ENCODE measurements at regions not wholly inside any gene's neighbourhood (a gene's known extent, or its start where the extent isn't known, plus 50 kb on each side); places are given as distances from the start of the nearest gene placed in this dataset.

- no peak overlapping the region for H4K8ac ChIP-seq (ENCODE audit: extremely low read depth, insufficient read depth, low read length)
- no peak overlapping the region for H2BK5ac ChIP-seq (ENCODE audit: low read depth, low read length)
- ChIA-PET POLR2A (ENCODE audit: partially characterized antibody) (no interaction called here), CTCF (ENCODE audit: partially characterized antibody) (interaction anchor here (0.5 kb wide), 1 partner anchor 16 kb away, joined by 3 read pairs; no protein-coding TSS in a partner anchor)
- H2AK5ac ChIP-seq (ENCODE audit: low read depth, low read length), result no peak overlapping the region
- H2BK120ac ChIP-seq (replicated peaks; ENCODE audit: low read depth, low read length), result no peak overlapping the region
- DNase-seq (ENCODE audit: low read depth in 1 of 2, low spot score in 2 of 2), result no peak
- no peak overlapping the region for H2BK15ac ChIP-seq (ENCODE audit: low read length)
- H3K23ac ChIP-seq (ENCODE audit: insufficient read length), result no peak overlapping the region
- no peak overlapping the region for H3K4me3 ChIP-seq (ENCODE audit: extremely low read depth in 1 of 4, insufficient read depth in 2 of 4, low read depth in 3 of 4, low read length in 4 of 4)
- no peak overlapping the region for H3K27ac ChIP-seq (ENCODE audit: low read depth, low read length)
- peaks cover 4% of the 10 kb centered on the region; the same call in 1 of the 2 replicates for H3K23me2 ChIP-seq (ENCODE audit: low read depth, low read length)
- no peak overlapping the region for H3K14ac ChIP-seq (ENCODE audit: insufficient read length)
- WGBS, 2 experiments (ENCODE audit: extremely low coverage in 1 of 2, insufficient coverage in 1 of 2, insufficient read length in 1 of 2, insufficient replicate concordance in 2 of 2, low coverage in 1 of 2, low lambda C conversion rate in 2 of 2, missing lambda C conversion rate in 1 of 2), result 82% methylated on average over 1 of the region's 1 CpG; no CpG with 5 or more reads in 1 of the 2 experiments
- peaks cover 0 to 3% of the 10 kb centered on the region in 2 experiments for H4K20me1 ChIP-seq (replicated peaks in 1 of 2; ENCODE audit: control insufficient read depth in 1 of 2, insufficient read depth in 2 of 2, low read length in 2 of 2)
- no peak overlapping the region for H2BK12ac ChIP-seq (ENCODE audit: low read depth, low read length)
- no peak overlapping the region for H4K5ac ChIP-seq (ENCODE audit: insufficient read length, low read depth, low read length)
- no peak overlapping the region for H3K9ac ChIP-seq (replicated peaks in 1 of 4; ENCODE audit: extremely low read depth in 1 of 4, low read depth in 3 of 4, low read length in 3 of 4)
- H3K56ac ChIP-seq (replicated peaks; ENCODE audit: insufficient read length, low read depth, low read length), result no peak overlapping the region
- H3K36me3 ChIP-seq (ENCODE audit: control insufficient read depth in 2 of 4, insufficient read depth in 4 of 4, low read length in 3 of 4), result no peaks in the 10 kb centered on the region
- no peaks in the 10 kb centered on the region for H3K79me2 ChIP-seq (ENCODE audit: control insufficient read depth in 1 of 2, insufficient read depth in 2 of 2, low read length in 2 of 2)
- H3K79me1 ChIP-seq (ENCODE audit: low read depth, low read length), result no peaks in the 10 kb centered on the region
- H4K91ac ChIP-seq (replicated peaks; ENCODE audit: insufficient read length, low read length), result no peak overlapping the region
- H3K18ac ChIP-seq (ENCODE audit: extremely low read depth, low read length), result no peak overlapping the region
- H3K9me3 ChIP-seq (ENCODE audit: insufficient read depth in 2 of 2, low read depth in 1 of 2, low read length in 1 of 2), result no peaks in the 10 kb centered on the region
- H3K27me3 ChIP-seq (replicated peaks in 1 of 4; ENCODE audit: control insufficient read depth in 3 of 4, extremely low read depth in 1 of 4, insufficient read depth in 3 of 4, low read length in 3 of 4), result no peaks in the 10 kb centered on the region; a peak in 1 of 7 replicates
- H2AFZ ChIP-seq (ENCODE audit: low read length), result no peak overlapping the region
- no peak overlapping the region for H2BK20ac ChIP-seq (ENCODE audit: low read length)
- H3K4me2 ChIP-seq (ENCODE audit: insufficient read depth in 1 of 2, low read depth in 2 of 2, low read length in 2 of 2), result no peak overlapping the region
- FAIRE-seq, result no peak
- no peaks in the 10 kb centered on the region for H3K4me1 ChIP-seq (replicated peaks in 1 of 4; ENCODE audit: control insufficient read depth in 3 of 4, insufficient read depth in 4 of 4, low read length in 3 of 4)
- no peak overlapping the region for H3K4ac ChIP-seq (replicated peaks; ENCODE audit: insufficient read length, low read depth, low read length)
- TF ChIP-seq FOSL1 (IDR thresholded peaks at IDR 0.05; ENCODE audit: insufficient read depth, low read depth, low read length) (no peak), USF2 (IDR thresholded peaks at IDR 0.05; ENCODE audit: low read length) (no peak), KDM5A (IDR thresholded peaks at IDR 0.05; ENCODE audit: low read length) (no peak), HDAC2 (IDR thresholded peaks at IDR 0.05; ENCODE audit: borderline replicate concordance in 1 of 2, low read depth in 2 of 2, low read length in 2 of 2) (no peak), SRF (IDR thresholded peaks at IDR 0.05; ENCODE audit: low read depth, low read length) (no peak), YY1 (IDR thresholded peaks at IDR 0.05; ENCODE audit: low read depth, low read length) (no peak), BCL11A (IDR thresholded peaks at IDR 0.05; ENCODE audit: low read depth in 2 of 2, low read length in 2 of 2) (no peak), CHD1 (IDR thresholded peaks at IDR 0.05; ENCODE audit: low read depth, low read length) (no peak), EGR1 (IDR thresholded peaks at IDR 0.05; ENCODE audit: borderline replicate concordance, low read depth, low read length) (no peak), SP1 (IDR thresholded peaks at IDR 0.05; ENCODE audit: low read depth, low read length) (no peak), BACH1 (IDR thresholded peaks at IDR 0.05; ENCODE audit: low read length) (no peak), ZNF274 (IDR thresholded peaks at IDR 0.05; ENCODE audit: borderline replicate concordance, extremely low read depth, low read length) (no peak), TAF1 (IDR thresholded peaks at IDR 0.05; ENCODE audit: low read depth, low read length) (no peak), SIX5 (IDR thresholded peaks at IDR 0.05; ENCODE audit: low read depth, low read length) (no peak)
These were observed 382.7 kb downstream of the HRH4 start for GRCh38 chr18:24843123-24843522.
